ENCODE measurements at regions not wholly inside any gene's neighbourhood (a gene's known extent, or its start where the extent isn't known, plus 50 kb on each side); places are given as distances from the start of the nearest gene placed in this dataset.

- TF ChIP-seq, protein P1, sequence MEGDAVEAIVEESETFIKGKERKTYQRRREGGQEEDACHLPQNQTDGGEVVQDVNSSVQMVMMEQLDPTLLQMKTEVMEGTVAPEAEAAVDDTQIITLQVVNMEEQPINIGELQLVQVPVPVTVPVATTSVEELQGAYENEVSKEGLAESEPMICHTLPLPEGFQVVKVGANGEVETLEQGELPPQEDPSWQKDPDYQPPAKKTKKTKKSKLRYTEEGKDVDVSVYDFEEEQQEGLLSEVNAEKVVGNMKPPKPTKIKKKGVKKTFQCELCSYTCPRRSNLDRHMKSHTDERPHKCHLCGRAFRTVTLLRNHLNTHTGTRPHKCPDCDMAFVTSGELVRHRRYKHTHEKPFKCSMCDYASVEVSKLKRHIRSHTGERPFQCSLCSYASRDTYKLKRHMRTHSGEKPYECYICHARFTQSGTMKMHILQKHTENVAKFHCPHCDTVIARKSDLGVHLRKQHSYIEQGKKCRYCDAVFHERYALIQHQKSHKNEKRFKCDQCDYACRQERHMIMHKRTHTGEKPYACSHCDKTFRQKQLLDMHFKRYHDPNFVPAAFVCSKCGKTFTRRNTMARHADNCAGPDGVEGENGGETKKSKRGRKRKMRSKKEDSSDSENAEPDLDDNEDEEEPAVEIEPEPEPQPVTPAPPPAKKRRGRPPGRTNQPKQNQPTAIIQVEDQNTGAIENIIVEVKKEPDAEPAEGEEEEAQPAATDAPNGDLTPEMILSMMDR (IDR thresholded peaks at IDR 0.05; ENCODE audit: low read depth, low read length, poor library complexity, severe bottlenecking) = no peak
- TF ChIP-seq EZH2phosphoT487 (IDR thresholded peaks at IDR 0.05; ENCODE audit: borderline replicate concordance, low read length) = no peak
- no peak overlapping the region for H3K4me2 ChIP-seq (ENCODE audit: low read length)
- no peaks in the 10 kb centered on the region for H3K36me3 ChIP-seq (ENCODE audit: control insufficient read depth, low read length)
- no peaks in the 10 kb centered on the region for H3F3A ChIP-seq (ENCODE audit: control insufficient read depth, insufficient read depth)
- H3K27ac ChIP-seq (ENCODE audit: low read depth, low read length) = no peak overlapping the region
- H3K27me3 ChIP-seq (ENCODE audit: control insufficient read depth, low read length) = no peaks in the 10 kb centered on the region
- no peaks in the 10 kb centered on the region for H3K9me2 ChIP-seq (replicated peaks; ENCODE audit: control insufficient read depth, low read length)
- H3K79me2 ChIP-seq (ENCODE audit: control insufficient read depth, low read length) = no peaks in the 10 kb centered on the region
- no peaks in the 10 kb centered on the region for H4K20me1 ChIP-seq (ENCODE audit: control insufficient read depth, insufficient read depth, low read depth, low read length)
- H3K9me3 ChIP-seq (ENCODE audit: control insufficient read depth, insufficient read depth, low read length) = no peaks in the 10 kb centered on the region
- H3K4me3 ChIP-seq (ENCODE audit: low read length) = no peak overlapping the region
- no peaks in the 10 kb centered on the region for H3K4me1 ChIP-seq (ENCODE audit: control insufficient read depth, low read length)
These were observed 1680.8 kb downstream of the EFNB2 start for GRCh38 chr13:104854698-104855097.

- H3K79me2 ChIP-seq (ENCODE audit: control insufficient read depth, low read length) = no peaks in the 10 kb centered on the region
- no peak for TF ChIP-seq EZH2phosphoT487 (IDR thresholded peaks at IDR 0.05; ENCODE audit: borderline replicate concordance, low read length)
- TF ChIP-seq, protein P1 (IDR thresholded peaks at IDR 0.05; ENCODE audit: low read depth, low read length, poor library complexity, severe bottlenecking) = no peak
- H3K27ac ChIP-seq (ENCODE audit: low read depth, low read length) = no peak overlapping the region
- H3K4me3 ChIP-seq (ENCODE audit: low read length) = no peak overlapping the region
- H3K36me3 ChIP-seq (ENCODE audit: control insufficient read depth, low read length) = no peaks in the 10 kb centered on the region
- no peaks in the 10 kb centered on the region for H3F3A ChIP-seq (ENCODE audit: control insufficient read depth, insufficient read depth)
- H4K20me1 ChIP-seq (ENCODE audit: control insufficient read depth, insufficient read depth, low read depth, low read length) = no peaks in the 10 kb centered on the region
- no peaks in the 10 kb centered on the region for H3K9me3 ChIP-seq (ENCODE audit: control insufficient read depth, insufficient read depth, low read length)
- H3K27me3 ChIP-seq (ENCODE audit: control insufficient read depth, low read length) = no peaks in the 10 kb centered on the region
- no peak overlapping the region for H3K4me2 ChIP-seq (ENCODE audit: low read length)
- no peaks in the 10 kb centered on the region for H3K4me1 ChIP-seq (ENCODE audit: control insufficient read depth, low read length)
- H3K9me2 ChIP-seq (replicated peaks; ENCODE audit: control insufficient read depth, low read length) = no peaks in the 10 kb centered on the region
These were observed 1681.5 kb downstream of the EFNB2 start for GRCh38 chr13:104854007-104854406.

DNA sequence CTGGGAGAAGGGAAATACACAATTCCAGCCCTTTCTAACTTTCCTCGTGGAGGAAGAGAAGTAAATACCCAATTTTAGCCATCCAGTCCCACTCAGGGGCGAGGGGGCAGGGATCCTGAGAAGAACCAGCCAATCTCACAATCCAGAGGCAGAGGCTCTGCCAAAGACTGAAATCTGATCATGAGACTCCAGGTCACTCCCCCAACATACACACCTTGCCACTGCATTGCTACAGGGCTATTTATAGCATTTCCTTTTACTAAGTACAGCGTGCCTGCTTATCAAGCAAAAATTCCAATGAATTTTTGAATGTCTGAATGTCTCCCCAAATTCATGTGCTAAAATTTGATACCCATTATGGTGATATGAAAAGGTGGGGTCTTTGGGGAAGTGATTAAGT lies 1687.5 kb downstream of the EFNB2 start:
- TF ChIP-seq, protein P1 (IDR thresholded peaks at IDR 0.05; ENCODE audit: low read depth, low read length, poor library complexity, severe bottlenecking) = no peak
- TF ChIP-seq EZH2phosphoT487 (IDR thresholded peaks at IDR 0.05; ENCODE audit: borderline replicate concordance, low read length) = no peak
- no peak overlapping the region for H3K4me2 ChIP-seq (ENCODE audit: low read length)
- H3K27ac ChIP-seq (ENCODE audit: low read depth, low read length) = no peak overlapping the region
- H3K4me1 ChIP-seq (ENCODE audit: control insufficient read depth, low read length) = no peaks in the 10 kb centered on the region
- H3F3A ChIP-seq (ENCODE audit: control insufficient read depth, insufficient read depth) = no peaks in the 10 kb centered on the region
- H3K36me3 ChIP-seq (ENCODE audit: control insufficient read depth, low read length) = no peaks in the 10 kb centered on the region
- H3K27me3 ChIP-seq (ENCODE audit: control insufficient read depth, low read length) = no peaks in the 10 kb centered on the region
- no peak overlapping the region for H3K4me3 ChIP-seq (ENCODE audit: low read length)
- H3K9me2 ChIP-seq (replicated peaks; ENCODE audit: control insufficient read depth, low read length) = no peaks in the 10 kb centered on the region
- H4K20me1 ChIP-seq (ENCODE audit: control insufficient read depth, insufficient read depth, low read depth, low read length) = no peaks in the 10 kb centered on the region
- no peaks in the 10 kb centered on the region for H3K9me3 ChIP-seq (ENCODE audit: control insufficient read depth, insufficient read depth, low read length)
- H3K79me2 ChIP-seq (ENCODE audit: control insufficient read depth, low read length) = no peaks in the 10 kb centered on the region

- Histone ChIP-seq H3K4me2 (ENCODE audit: low read length) (no peak overlapping the region), H3K4me1 (ENCODE audit: control insufficient read depth, low read length) (no peaks in the 10 kb centered on the region)
- TF ChIP-seq, protein P1 (IDR thresholded peaks at IDR 0.05; ENCODE audit: low read depth, low read length, poor library complexity, severe bottlenecking) = no peak
- no peak for TF ChIP-seq EZH2phosphoT487 (IDR thresholded peaks at IDR 0.05; ENCODE audit: borderline replicate concordance, low read length)
These were observed 1692.1 kb downstream of the EFNB2 start for GRCh38 chr13:104843401-104843800.

More at GRCh38 chr13:104843401-104843800, 1692.1 kb downstream of the EFNB2 start:
- Histone ChIP-seq H3K79me2 (ENCODE audit: control insufficient read depth, low read length) (no peaks in the 10 kb centered on the region), H3K9me3 (ENCODE audit: control insufficient read depth, insufficient read depth, low read length) (no peaks in the 10 kb centered on the region), H3K36me3 (ENCODE audit: control insufficient read depth, low read length) (no peaks in the 10 kb centered on the region), H4K20me1 (ENCODE audit: control insufficient read depth, insufficient read depth, low read depth, low read length) (no peaks in the 10 kb centered on the region), H3K27me3 (ENCODE audit: control insufficient read depth, low read length) (no peaks in the 10 kb centered on the region), H3K4me3 (ENCODE audit: low read length) (no peak overlapping the region), H3F3A (ENCODE audit: control insufficient read depth, insufficient read depth) (no peaks in the 10 kb centered on the region), H3K9me2 (replicated peaks; ENCODE audit: control insufficient read depth, low read length) (no peaks in the 10 kb centered on the region), H3K27ac (ENCODE audit: low read depth, low read length) (no peak overlapping the region)
